GM21390 (cell line): ENCODE measurements at regions not wholly inside any gene's neighbourhood (a gene's known extent, or its start where the extent isn't known, plus 50 kb on each side); places are given as distances from the start of the nearest gene placed in this dataset.
"Not testable (repeated sequence)": the region's sequence is repeated elsewhere in the genome, so short reads cannot be mapped to it uniquely, and the experiment has no call there.

Experiments
- ATAC-seq: cut with Tn5 transposase; IDR thresholded peaks from one replicate; pipeline ENCODE4 v1.9.1; 2021; ENCODE audit not compliant: unreplicated experiment

GRCh38 chr20:56766528-56766927 is 137.4 kb downstream of the TFAP2C start:
- no peak for ATAC-seq

DNA sequence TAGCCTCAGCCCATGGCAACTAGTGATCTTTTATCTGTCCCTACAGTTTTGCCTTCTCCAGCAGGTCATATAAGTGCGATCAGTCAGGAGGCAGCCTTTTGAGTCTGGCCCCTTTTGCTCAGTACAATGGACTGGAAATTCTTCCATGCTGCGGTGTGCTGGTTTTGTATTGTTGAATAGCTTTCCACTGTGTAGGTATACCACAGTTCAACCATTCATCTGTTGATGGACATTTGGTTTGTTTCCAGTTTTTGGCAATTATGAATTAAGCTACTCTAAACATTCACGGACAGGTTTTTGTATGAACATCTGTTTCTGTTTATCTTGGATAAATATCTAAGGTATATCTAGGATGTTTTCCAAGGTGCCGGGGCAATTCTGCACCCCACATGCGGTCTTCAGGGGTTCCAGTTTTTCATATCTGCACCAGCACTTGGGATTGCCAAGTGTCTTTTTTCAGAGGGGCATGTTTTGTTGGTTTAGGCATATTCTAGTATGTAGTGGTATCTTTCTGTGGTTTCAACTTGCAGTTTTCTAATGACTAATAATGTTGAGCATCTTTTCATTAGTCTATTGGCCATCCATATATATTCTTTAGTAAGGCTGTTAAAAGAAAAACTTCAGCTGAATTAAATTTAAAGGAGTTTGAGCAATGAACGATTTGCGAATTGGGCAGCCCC is 141.0 kb downstream of the TFAP2C start:
- no peak for ATAC-seq

DNA sequence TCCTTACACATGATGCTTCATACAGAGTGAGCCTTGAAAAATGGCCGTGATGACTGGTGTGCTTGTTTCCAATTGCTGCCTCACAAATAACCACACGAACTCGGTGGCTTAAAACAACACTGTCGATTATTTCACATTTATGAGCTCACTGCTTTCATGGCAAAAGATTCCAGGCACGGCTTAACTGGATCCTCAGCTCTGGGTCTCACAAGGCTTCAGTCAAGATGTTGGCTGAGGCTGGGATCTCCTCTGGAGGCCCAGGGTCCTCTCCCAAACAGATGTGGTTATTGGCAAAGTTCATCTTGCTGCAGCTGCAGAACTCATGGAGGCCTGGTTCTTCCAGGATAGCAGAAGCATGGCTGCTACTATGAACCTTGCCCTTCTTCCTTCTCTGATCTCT is 144.6 kb downstream of the TFAP2C start:
- ATAC-seq: no peak

- no peak for ATAC-seq
Measured at GRCh38 chr20:56774873-56775272, 145.8 kb downstream of the TFAP2C start.

DNA sequence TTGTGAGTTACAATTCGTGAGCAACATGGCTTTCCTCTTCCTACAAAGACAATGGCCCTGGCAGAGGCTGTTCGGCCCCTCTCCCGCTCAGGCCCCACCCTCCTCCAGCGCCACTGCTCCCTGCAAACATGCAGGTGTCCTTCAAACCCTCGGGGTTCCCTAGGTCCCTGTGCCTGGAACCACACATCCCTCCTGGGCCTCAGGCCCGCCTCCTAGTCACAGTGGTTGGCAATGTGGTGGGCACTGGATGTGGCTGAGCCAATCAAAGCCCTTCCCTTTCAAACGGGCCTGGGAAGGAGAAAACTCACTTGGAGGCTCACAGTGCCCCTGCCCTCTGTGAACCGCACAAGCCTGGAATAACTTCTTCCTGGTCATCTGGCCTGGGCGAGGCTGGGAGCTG is 147.2 kb downstream of the TFAP2C start:
- no peak for ATAC-seq

DNA sequence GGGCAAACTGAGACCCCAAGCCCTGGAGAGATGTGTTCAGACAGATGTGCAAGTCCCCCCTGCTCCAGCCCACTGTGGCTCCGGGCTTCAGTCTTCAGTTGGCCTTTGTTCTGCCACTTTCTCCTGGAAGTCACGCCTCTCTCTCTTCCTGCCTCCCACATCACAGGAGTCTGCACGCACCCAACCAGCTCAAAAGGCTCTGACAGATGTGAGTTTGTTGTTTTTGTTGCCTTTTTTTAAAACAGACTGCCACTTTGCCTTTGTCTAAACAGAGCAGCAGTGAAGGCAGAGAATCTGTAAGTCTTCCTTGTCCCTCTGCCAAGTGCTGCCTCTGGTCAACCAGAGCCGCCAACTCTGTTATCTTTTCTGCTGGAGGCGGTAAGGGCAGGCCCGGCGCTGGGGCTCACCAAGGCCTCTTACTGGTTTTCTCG is 149.7 kb downstream of the TFAP2C start:
- no peak for ATAC-seq

GRCh38 chr20:56779452-56780143 is 150.5 kb downstream of the TFAP2C start:
- ATAC-seq: no peak

GRCh38 chr20:56780266-56780665 is 151.2 kb downstream of the TFAP2C start:
- ATAC-seq: no peak

- no peak for ATAC-seq
Measured at GRCh38 chr20:56781108-56781739, 152.1 kb downstream of the TFAP2C start.

GRCh38 chr20:56781987-56782560 is 153.0 kb downstream of the TFAP2C start:
- not testable (repeated sequence) for ATAC-seq

DNA sequence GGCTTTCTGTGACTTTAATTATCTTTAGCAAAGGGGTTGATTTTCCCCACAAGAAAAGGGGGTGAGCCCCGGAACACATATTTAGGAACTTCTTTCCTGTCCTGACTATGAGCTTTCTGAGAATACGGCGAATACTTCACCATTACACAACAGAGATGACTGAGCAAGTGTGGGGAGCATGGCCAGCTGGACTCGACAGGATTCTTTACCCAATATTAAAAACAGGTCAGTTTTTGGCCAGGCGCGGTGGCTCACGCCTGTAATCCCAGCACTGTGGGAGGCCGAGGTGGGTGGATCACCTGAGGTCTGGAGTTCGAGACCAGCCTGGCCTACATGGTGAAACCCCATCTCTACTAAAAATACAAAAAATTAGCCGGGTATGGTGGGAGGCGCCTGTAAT is 153.7 kb downstream of the TFAP2C start:
- ATAC-seq: not testable (repeated sequence)

DNA sequence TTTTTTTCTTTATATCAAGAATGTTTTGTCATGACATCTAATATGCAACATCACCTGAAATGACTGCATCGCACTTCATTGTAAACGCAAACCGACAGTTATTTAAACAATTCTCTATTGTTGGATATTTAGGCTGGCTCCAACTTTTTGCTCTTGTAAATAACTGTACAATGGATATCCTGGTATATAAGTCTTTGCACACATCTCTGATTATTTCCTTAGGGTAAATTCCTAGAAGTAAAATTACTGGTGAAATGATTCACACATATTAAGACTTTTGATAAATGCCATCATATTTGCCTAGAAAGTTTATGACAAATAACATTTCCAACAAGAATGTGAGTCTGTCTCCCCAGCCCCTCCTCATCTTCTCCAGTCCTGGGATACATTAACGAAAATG is 154.7 kb downstream of the TFAP2C start:
- no peak for ATAC-seq

DNA sequence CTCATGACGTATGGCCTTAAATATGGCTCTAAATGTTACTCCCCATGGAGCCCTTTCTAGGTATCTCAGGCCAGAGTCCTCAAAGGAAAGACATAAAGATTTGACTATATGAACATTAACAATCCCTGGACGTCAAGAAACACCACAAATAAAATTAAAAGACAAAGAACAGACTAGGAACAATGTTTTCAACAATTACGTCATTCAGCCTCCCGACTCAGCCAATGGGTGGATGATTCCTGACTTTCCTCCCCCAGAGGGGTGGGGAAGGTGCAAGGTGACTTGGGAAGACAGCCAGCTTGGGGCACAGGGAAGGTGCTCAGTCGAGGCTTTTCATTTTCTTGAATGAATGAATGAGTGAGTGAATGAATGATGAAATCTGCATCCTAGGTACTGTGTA is 157.4 kb downstream of the TFAP2C start:
- ATAC-seq: no peak

DNA sequence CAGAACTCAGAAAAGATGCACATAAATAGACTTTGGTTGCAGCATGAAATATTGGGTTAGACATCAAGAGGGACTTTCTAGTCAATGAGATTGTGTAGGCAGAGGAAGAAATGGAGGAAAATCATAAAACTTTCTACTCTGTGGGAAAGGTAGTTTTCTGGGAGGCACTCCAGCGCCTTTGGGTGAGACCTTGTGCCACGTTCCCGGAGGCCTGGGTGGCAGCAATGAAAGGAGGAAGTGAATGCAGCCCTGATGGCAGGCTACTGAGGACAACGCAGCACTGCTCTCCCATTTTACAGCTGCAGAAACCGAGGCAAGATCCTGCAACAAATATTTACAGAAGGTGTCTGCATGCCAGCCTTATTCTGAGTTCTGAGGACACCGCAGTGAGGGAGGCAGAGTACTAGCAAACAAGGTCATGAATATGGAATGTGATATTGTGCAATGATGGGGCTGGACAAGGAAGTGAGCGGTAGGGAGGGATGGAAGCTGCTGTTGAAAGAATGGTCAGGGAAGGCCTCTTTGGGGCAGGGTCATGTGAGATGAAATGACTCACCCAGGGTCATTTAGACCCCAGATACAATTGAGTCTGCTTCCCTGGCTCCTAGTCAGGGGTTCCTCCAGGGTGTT is 159.1 kb downstream of the TFAP2C start:
- no peak for ATAC-seq

DNA sequence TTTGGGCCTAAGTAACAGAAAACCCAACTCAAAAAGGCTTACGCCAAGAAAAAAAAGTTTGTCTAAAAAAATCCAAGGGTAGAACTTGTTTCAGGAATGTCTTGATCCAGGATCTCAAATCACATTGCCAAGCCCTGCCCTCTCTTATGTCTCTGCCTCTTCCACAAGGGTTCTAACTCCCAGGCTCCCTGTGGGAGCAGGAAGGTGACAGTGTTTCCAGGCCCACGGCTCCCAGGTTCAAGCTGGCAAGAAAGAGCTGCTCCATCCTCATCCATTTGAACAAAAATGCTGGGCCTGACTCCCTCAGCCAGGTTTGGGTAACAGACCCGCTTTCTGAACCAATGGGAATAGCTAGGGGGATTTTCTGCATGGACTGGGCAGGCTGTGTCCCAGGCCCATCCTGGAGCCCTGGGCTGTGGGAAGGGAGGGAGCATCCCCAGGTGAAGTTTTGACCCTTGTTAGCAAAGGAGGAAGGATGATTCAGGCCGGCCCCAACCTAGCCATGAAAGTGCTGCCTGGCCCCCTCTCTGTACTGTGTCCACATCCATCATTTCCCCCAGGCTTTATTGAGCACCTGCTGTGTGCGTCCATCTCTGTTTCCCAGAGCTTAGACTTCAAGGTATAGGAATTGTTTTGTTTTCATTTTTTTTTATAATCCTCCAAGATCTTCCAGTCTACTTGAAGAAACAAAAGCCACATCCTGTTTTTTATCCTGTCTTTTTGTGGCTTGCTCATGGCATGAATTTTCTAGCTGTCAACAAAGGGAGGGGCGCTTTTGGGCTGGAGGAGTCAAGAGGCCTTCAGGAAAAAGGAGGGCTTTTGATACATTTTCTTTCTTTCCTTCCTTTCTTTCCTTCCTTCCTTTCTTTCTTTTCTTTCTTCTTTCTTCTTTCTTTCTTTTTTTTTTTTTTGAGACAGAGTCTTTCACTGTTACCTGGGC is 159.8 kb downstream of the TFAP2C start:
- no peak for ATAC-seq

GRCh38 chr20:56793916-56794315 is 164.8 kb downstream of the TFAP2C start:
- no peak for ATAC-seq

DNA sequence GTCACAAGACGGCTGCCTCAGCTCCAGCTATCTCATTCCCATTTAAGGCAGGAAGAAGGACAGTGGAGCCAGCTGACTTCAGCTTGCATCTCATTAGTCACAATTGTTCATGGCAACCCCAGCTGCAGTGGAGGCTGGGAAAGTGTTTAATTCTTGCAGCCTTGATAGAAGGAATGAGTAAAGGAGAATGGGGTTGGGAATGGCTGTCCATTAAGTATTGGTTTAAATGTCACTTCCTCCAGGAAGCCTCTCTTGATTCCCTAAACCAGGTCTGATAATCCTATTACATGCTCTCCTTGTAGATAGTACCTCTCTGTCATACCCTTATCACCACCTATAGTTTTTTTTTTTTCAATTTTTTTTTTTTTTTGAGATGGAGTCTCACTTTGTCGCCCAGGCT is 166.4 kb downstream of the TFAP2C start:
- no peak for ATAC-seq

- ATAC-seq: no peak
Measured at GRCh38 chr20:56796345-56796744, 167.2 kb downstream of the TFAP2C start.

GRCh38 chr20:56797023-56797422 is 167.9 kb downstream of the TFAP2C start:
- ATAC-seq: no peak

GRCh38 chr20:56798634-56799033 is 169.5 kb downstream of the TFAP2C start:
- ATAC-seq: no peak
